GM21447 (cell line): ENCODE measurements at regions not wholly inside any gene's neighbourhood (a gene's known extent, or its start where the extent isn't known, plus 50 kb on each side); places are given as distances from the start of the nearest gene placed in this dataset.
"Not testable (repeated sequence)": the region's sequence is repeated elsewhere in the genome, so short reads cannot be mapped to it uniquely, and the experiment has no call there.

Experiments
- ATAC-seq: cut with Tn5 transposase; IDR thresholded peaks from one replicate; pipeline ENCODE4 v1.9.1; 2021; ENCODE audit not compliant: unreplicated experiment

DNA sequence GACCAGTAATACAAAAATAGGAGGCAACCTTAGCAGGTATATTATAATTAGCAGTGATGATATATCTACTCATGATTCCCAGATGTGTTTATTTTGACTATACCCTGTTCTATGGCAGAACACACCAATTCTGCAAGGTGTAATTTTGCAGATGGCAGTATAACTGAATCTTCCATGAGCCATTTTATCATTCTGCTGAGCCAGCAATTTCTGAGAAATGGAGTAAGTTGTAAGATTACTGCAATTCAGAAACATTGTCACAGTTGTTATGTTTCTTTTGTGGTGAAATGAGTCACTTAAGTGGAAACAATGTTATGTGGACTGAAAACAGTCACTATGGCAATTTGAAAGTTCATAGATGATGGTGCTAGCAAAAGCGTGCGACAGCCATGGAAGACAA is 63.7 kb upstream of the RIMS1 start:
- no peak for ATAC-seq

GRCh38 chr6:71832110-71832764 is 54.1 kb upstream of the RIMS1 start:
- not testable (repeated sequence) for ATAC-seq
